H1 (cell line): ENCODE measurements at regions not wholly inside any gene's neighbourhood (a gene's known extent, or its start where the extent isn't known, plus 50 kb on each side); places are given as distances from the start of the nearest gene placed in this dataset.
A peak's percentile ranks its signal among the peaks of the same experiment; 100 is the strongest.

ENCODE experiments used
- CTCF ChIA-PET: fragments of 300-600 bp; sonication (Branson Sonifier 250); formaldehyde crosslinking; loops from one replicate; lab custom pipeline; 2021; ENCODE audit not compliant: partially characterized antibody; lab: Charles Lee
- POLR2A ChIA-PET: fragments of 300-600 bp; sonication (Branson Sonifier 250); formaldehyde crosslinking; loops from one replicate; lab custom pipeline; 2021; ENCODE audit warnings: inconsistent platforms; ENCODE audit not compliant: partially characterized antibody; lab: Charles Lee
- DNase-seq, 2 experiments: peaks; one replicate each; pipeline versions ENCODE4 v3.0.0 to v3.0.0-alpha.2; 2010 to 2022; ENCODE audit warnings: low spot score in 2 of 2, low read depth in 1 of 2, mixed read lengths in 1 of 2
- FAIRE-seq: peaks from 2 replicates; lab custom pipeline; 2011; peaks lifted over from hg19 to GRCh38; lab: Jason Lieb, UNC
- H2AFZ ChIP-seq: 2 replicates; pipeline ENCODE4 v1.8.1; 2012; ENCODE audit warnings: low read length, inconsistent platforms
- H2AK5ac ChIP-seq: 2 replicates; pipeline ENCODE4 v1.6.1; 2013; ENCODE audit warnings: low read depth, low read length
- H2BK120ac ChIP-seq: replicated peaks from 2 replicates; pipeline ENCODE3; 2013; ENCODE audit warnings: low read depth, low read length, inconsistent platforms
- H2BK12ac ChIP-seq: 2 replicates; pipeline ENCODE4 v1.6.1; 2013; ENCODE audit warnings: low read depth, low read length
- H2BK15ac ChIP-seq: 2 replicates; pipeline ENCODE4 v1.6.1; 2013; ENCODE audit warnings: low read length
- H2BK20ac ChIP-seq: 2 replicates; pipeline ENCODE4 v1.6.1; 2013; ENCODE audit warnings: low read length
- H2BK5ac ChIP-seq: 2 replicates; pipeline ENCODE4 v1.6.1; 2013; ENCODE audit warnings: low read depth, low read length
- H3K14ac ChIP-seq: 2 replicates; pipeline ENCODE4 v1.6.1; 2013; ENCODE audit warnings: inconsistent platforms; ENCODE audit not compliant: insufficient read length
- H3K18ac ChIP-seq: 2 replicates; pipeline ENCODE4 v1.6.1; 2013; ENCODE audit warnings: low read length; ENCODE audit errors: extremely low read depth
- H3K23ac ChIP-seq: 2 replicates; pipeline ENCODE4 v1.6.1; 2013; ENCODE audit warnings: inconsistent platforms; ENCODE audit not compliant: insufficient read length
- H3K23me2 ChIP-seq: 2 replicates; pipeline ENCODE4 v1.6.1; 2013; ENCODE audit warnings: low read depth, low read length
- H3K27ac ChIP-seq: 2 replicates; pipeline ENCODE4 v1.6.1; 2011; ENCODE audit warnings: low read depth, low read length, inconsistent platforms
- H3K27me3 ChIP-seq, 4 experiments: replicated peaks in 1 of 4; 1 replicate in 1 of 4; 2 replicates in 3 of 4; pipeline versions ENCODE4 v1.6.1 to v1.8.1; 2011 to 2013; ENCODE audit warnings: low read length in 3 of 4, mild to moderate bottlenecking in 3 of 4, inconsistent platforms in 2 of 4, mixed read lengths in 2 of 4, moderate library complexity in 1 of 4; ENCODE audit not compliant: control insufficient read depth in 3 of 4, insufficient read depth in 3 of 4; ENCODE audit errors: extremely low read depth in 1 of 4
- H3K36me3 ChIP-seq, 4 experiments: 2 replicates each; pipeline versions ENCODE4 v1.6.1 to v1.8.1; 2011 to 2013; ENCODE audit warnings: mild to moderate bottlenecking in 4 of 4, low read length in 3 of 4, moderate library complexity in 2 of 4, control low read depth in 1 of 4, inconsistent platforms in 1 of 4; ENCODE audit not compliant: insufficient read depth in 4 of 4, control insufficient read depth in 2 of 4
- H3K4ac ChIP-seq: replicated peaks from 2 replicates; pipeline ENCODE3; 2013; ENCODE audit warnings: low read length, low read depth, mixed read lengths, inconsistent platforms; ENCODE audit not compliant: insufficient read length
- H3K4me1 ChIP-seq, 4 experiments: replicated peaks in 1 of 4; 1 replicate in 1 of 4; 2 replicates in 3 of 4; pipeline versions ENCODE4 v1.6.1 to v1.8.1; 2011 to 2013; ENCODE audit warnings: low read length in 3 of 4, inconsistent platforms in 2 of 4, mixed read lengths in 1 of 4; ENCODE audit not compliant: insufficient read depth in 4 of 4, control insufficient read depth in 3 of 4
- H3K4me2 ChIP-seq, 2 experiments: 2 replicates each; pipeline versions ENCODE4 v1.6.1 to v1.8.1; 2011 to 2013; ENCODE audit warnings: low read depth in 2 of 2, low read length in 2 of 2, control low read depth in 1 of 2, inconsistent platforms in 1 of 2, mild to moderate bottlenecking in 1 of 2; ENCODE audit not compliant: insufficient read depth in 1 of 2
- H3K4me3 ChIP-seq, 4 experiments: fragments of 200-600, 300-600 bp in 1 of 4; sonication (generic), shearing (Covaris generic), sonication (Bioruptor Twin) in 1 of 4; 2 replicates each; pipeline versions ENCODE4 v1.5.1 to v1.8.1; 2011 to 2016; ENCODE audit warnings: low read length in 4 of 4, low read depth in 3 of 4, control low read depth in 2 of 4, inconsistent platforms in 2 of 4, mild to moderate bottlenecking in 2 of 4, mixed read lengths in 1 of 4, moderate library complexity in 1 of 4; ENCODE audit not compliant: insufficient read depth in 2 of 4; ENCODE audit errors: extremely low read depth in 1 of 4
- H3K56ac ChIP-seq: replicated peaks from 2 replicates; pipeline ENCODE3; 2013; ENCODE audit warnings: low read depth, mild to moderate bottlenecking, mixed read lengths, low read length, inconsistent platforms; ENCODE audit not compliant: insufficient read length
- H3K79me1 ChIP-seq: 2 replicates; pipeline ENCODE4 v1.6.1; 2013; ENCODE audit warnings: low read depth, low read length, control low read depth
- H3K79me2 ChIP-seq, 2 experiments: 2 replicates each; pipeline versions ENCODE4 v1.6.1 to v1.8.1; 2012 to 2013; ENCODE audit warnings: low read length in 2 of 2, mild to moderate bottlenecking in 2 of 2, inconsistent platforms in 1 of 2; ENCODE audit not compliant: insufficient read depth in 2 of 2, control insufficient read depth in 1 of 2
- H3K9ac ChIP-seq, 4 experiments: replicated peaks in 1 of 4; 1 replicate in 1 of 4; 2 replicates in 3 of 4; pipeline versions ENCODE4 v1.6.1 to v1.8.1; 2011 to 2013; ENCODE audit warnings: low read depth in 3 of 4, low read length in 3 of 4, control low read depth in 2 of 4, mild to moderate bottlenecking in 2 of 4, moderate library complexity in 2 of 4, inconsistent platforms in 1 of 4; ENCODE audit errors: extremely low read depth in 1 of 4
- H3K9me3 ChIP-seq, 2 experiments: 2 replicates each; pipeline versions ENCODE4 v1.6.1 to v1.8.1; 2012 to 2013; ENCODE audit warnings: mild to moderate bottlenecking in 2 of 2, moderate library complexity in 2 of 2, control low read depth in 1 of 2, inconsistent platforms in 1 of 2, low read depth in 1 of 2, low read length in 1 of 2, mixed read lengths in 1 of 2; ENCODE audit not compliant: insufficient read depth in 2 of 2
- H4K20me1 ChIP-seq, 2 experiments: replicated peaks in 1 of 2; 2 replicates each; pipeline versions ENCODE3 to v1.8.1; 2011 to 2013; ENCODE audit warnings: inconsistent platforms in 2 of 2, low read length in 2 of 2, mild to moderate bottlenecking in 1 of 2; ENCODE audit not compliant: insufficient read depth in 2 of 2, control insufficient read depth in 1 of 2
- H4K5ac ChIP-seq: 2 replicates; pipeline ENCODE4 v1.6.1; 2013; ENCODE audit warnings: low read length, low read depth, mixed read lengths, inconsistent platforms; ENCODE audit not compliant: insufficient read length
- H4K8ac ChIP-seq: 2 replicates; pipeline ENCODE4 v1.8.0; 2013; ENCODE audit warnings: mild to moderate bottlenecking, moderate library complexity, low read length, inconsistent platforms; ENCODE audit not compliant: insufficient read depth; ENCODE audit errors: extremely low read depth
- H4K91ac ChIP-seq: replicated peaks from 2 replicates; pipeline ENCODE3; 2013; ENCODE audit warnings: low read length, mixed read lengths, inconsistent platforms; ENCODE audit not compliant: insufficient read length
- HDAC6 ChIP-seq: IDR thresholded peaks from one replicate; pipeline ENCODE4 v1.7.1; 2012; ENCODE audit warnings: low read depth, mild to moderate bottlenecking, inconsistent platforms, low read length, moderate library complexity
- POU5F1 ChIP-seq: IDR thresholded peaks from 2 replicates; pipeline ENCODE4 v1.6.1; 2011; ENCODE audit warnings: low read depth, mild to moderate bottlenecking, low read length, moderate library complexity
- WGBS, 2 experiments: shearing (Covaris generic) in 1 of 2; methylation state at CpG; one replicate each; pipeline versions ENCODE4 v1.1.6 to v1.1.7; 2013 to 2015; ENCODE audit warnings: low lambda C conversion rate in 2 of 2, mixed read lengths in 2 of 2, inconsistent platforms in 1 of 2, low coverage in 1 of 2, missing lambda C conversion rate in 1 of 2; ENCODE audit not compliant: insufficient replicate concordance in 2 of 2, insufficient coverage in 1 of 2, insufficient read length in 1 of 2; ENCODE audit errors: extremely low coverage in 1 of 2, missing lambda C conversion rate in 1 of 2; 5-methylcytosine and 5-hydroxymethylcytosine counted together

DNA sequence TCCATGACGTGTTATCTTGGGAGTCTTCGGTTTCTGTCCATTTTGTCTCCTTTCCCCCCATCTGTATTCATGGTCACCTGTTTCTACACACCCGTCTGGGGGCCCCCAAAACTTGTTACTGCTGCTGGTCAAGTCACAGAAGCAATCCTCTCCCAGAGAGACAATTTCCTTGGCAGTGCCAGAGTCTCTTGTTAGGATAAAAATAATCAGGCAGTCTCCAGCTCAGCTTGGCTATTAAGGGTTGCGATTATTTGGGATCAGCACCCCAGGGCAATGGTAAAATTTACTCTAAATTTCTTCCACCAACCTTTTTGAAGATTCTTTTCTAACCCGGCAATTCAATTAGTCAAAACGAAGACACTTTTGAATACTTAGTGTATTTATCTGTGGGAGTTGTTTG is 229.1 kb upstream of the JARID2 start:
- no peak overlapping the region for H2AFZ ChIP-seq
- H3K27me3 ChIP-seq = no peaks in the 10 kb centered on the region
- H3K9ac ChIP-seq = no peak overlapping the region
- no peak overlapping the region for H2BK5ac ChIP-seq
- DNase-seq (no peak), FAIRE-seq (no peak)
- no peak overlapping the region for H2BK12ac ChIP-seq
- peaks cover 3 to 11% (median 8%) of the 10 kb centered on the region in 4 experiments; a peak in 6 of 7 replicates for H3K4me1 ChIP-seq
- H2BK15ac ChIP-seq = no peak overlapping the region
- H3K79me2 ChIP-seq = peaks cover 22 to 43% of the 10 kb centered on the region in 2 experiments
- H3K4ac ChIP-seq = no peak overlapping the region
- H2AK5ac ChIP-seq = no peak overlapping the region
- H2BK20ac ChIP-seq = no peak overlapping the region
- H3K79me1 ChIP-seq = peaks cover 6% of the 10 kb centered on the region; the same call in 1 of the 2 replicates
- H3K4me3 ChIP-seq = no peak overlapping the region
- no peak overlapping the region for H3K23ac ChIP-seq
- H3K9me3 ChIP-seq = no peaks in the 10 kb centered on the region
- no peak overlapping the region for H3K18ac ChIP-seq
- no peak overlapping the region for H3K56ac ChIP-seq
- no peak overlapping the region for H3K14ac ChIP-seq
- no peak for TF ChIP-seq HDAC6
- no peak for TF ChIP-seq POU5F1
- TF ChIP-seq, all 59 proteins: peak for 0
- peaks cover 0 to 17% (median 1%) of the 10 kb centered on the region in 4 experiments; a peak in 2 of 8 replicates for H3K36me3 ChIP-seq
- no peaks in the 10 kb centered on the region for H4K20me1 ChIP-seq
- no peak overlapping the region; a peak in 1 of 4 replicates for H3K4me2 ChIP-seq
- ChIA-PET POLR2A (interaction anchor here (1.5 kb wide), 1 partner anchor 252 kb away, joined by 3 read pairs; no protein-coding TSS in a partner anchor), CTCF (no interaction called here)
- H3K23me2 ChIP-seq = peaks cover 7% of the 10 kb centered on the region; the same call in 1 of the 2 replicates
- no peak overlapping the region for H4K8ac ChIP-seq
- peak overlapping the region; percentile 70 for H2BK120ac ChIP-seq
- H4K91ac ChIP-seq = peak overlapping the region; percentile 45
- H4K5ac ChIP-seq = no peak overlapping the region
- 78% methylated on average over 6 of the region's 6 CpGs; no CpG with 5 or more reads in 1 of the 2 experiments for WGBS, 2 experiments
- no peak overlapping the region for H3K27ac ChIP-seq
